ENCODE measurements at regions not wholly inside any gene's neighbourhood (a gene's known extent, or its start where the extent isn't known, plus 50 kb on each side); places are given as distances from the start of the nearest gene placed in this dataset.

- DNase-seq: no peak
These were observed 628.0 kb downstream of the EPHA7 start for GRCh38 chr6:92791403-92791802.

GRCh38 chr6:92790381-92790780, 629.0 kb downstream of the EPHA7 start:
- no peak for DNase-seq

GRCh38 chr6:92784235-92784634, 635.1 kb downstream of the EPHA7 start:
- DNase-seq: no peak

- no peak for DNase-seq
These were observed 639.6 kb downstream of the EPHA7 start for GRCh38 chr6:92779746-92780145.

GRCh38 chr6:92777146-92777740, 642.1 kb downstream of the EPHA7 start:
- no peak for DNase-seq

GRCh38 chr6:92770540-92770939, 648.8 kb downstream of the EPHA7 start:
- no peak for DNase-seq

- no peak for DNase-seq
These were observed 652.3 kb downstream of the EPHA7 start for GRCh38 chr6:92767101-92767500.

GRCh38 chr6:92763680-92764079, 655.7 kb downstream of the EPHA7 start:
- DNase-seq: no peak

- no peak for DNase-seq
These were observed 656.1 kb downstream of the EPHA7 start for GRCh38 chr6:92763274-92763584.

GRCh38 chr6:92762443-92763273, 656.7 kb downstream of the EPHA7 start:
- no peak for DNase-seq

GRCh38 chr6:92759178-92759577, 660.2 kb downstream of the EPHA7 start:
- DNase-seq: no peak

GRCh38 chr6:92757925-92758324, 661.4 kb downstream of the EPHA7 start:
- DNase-seq: no peak

- no peak for DNase-seq
These were observed 662.4 kb downstream of the EPHA7 start for GRCh38 chr6:92756912-92757311.

GRCh38 chr6:92753956-92754355, 665.4 kb downstream of the EPHA7 start:
- no peak for DNase-seq

- no peak for DNase-seq
These were observed 667.2 kb downstream of the EPHA7 start for GRCh38 chr6:92752114-92752513.

- no peak for DNase-seq
These were observed 671.2 kb downstream of the EPHA7 start for GRCh38 chr6:92748131-92748530.

- DNase-seq: no peak
These were observed 681.4 kb downstream of the EPHA7 start for GRCh38 chr6:92737983-92738382.

- no peak for DNase-seq
These were observed 695.9 kb downstream of the EPHA7 start for GRCh38 chr6:92723390-92723931.

GRCh38 chr6:92719773-92720172, 699.6 kb downstream of the EPHA7 start:
- DNase-seq: no peak

GRCh38 chr6:92716638-92717037, 702.7 kb downstream of the EPHA7 start:
- no peak for DNase-seq

GRCh38 chr6:92715991-92716390, 703.4 kb downstream of the EPHA7 start:
- no peak for DNase-seq

GRCh38 chr6:92714346-92714745, 705.0 kb downstream of the EPHA7 start:
- DNase-seq: no peak

- DNase-seq: no peak
These were observed 709.3 kb downstream of the EPHA7 start for GRCh38 chr6:92710048-92710447.

GRCh38 chr6:92708945-92709344, 710.4 kb downstream of the EPHA7 start:
- no peak for DNase-seq

- no peak for DNase-seq
These were observed 711.1 kb downstream of the EPHA7 start for GRCh38 chr6:92708270-92708669.
